ENCODE measurements at regions not wholly inside any gene's neighbourhood (a gene's known extent, or its start where the extent isn't known, plus 50 kb on each side); places are given as distances from the start of the nearest gene placed in this dataset.

DNA sequence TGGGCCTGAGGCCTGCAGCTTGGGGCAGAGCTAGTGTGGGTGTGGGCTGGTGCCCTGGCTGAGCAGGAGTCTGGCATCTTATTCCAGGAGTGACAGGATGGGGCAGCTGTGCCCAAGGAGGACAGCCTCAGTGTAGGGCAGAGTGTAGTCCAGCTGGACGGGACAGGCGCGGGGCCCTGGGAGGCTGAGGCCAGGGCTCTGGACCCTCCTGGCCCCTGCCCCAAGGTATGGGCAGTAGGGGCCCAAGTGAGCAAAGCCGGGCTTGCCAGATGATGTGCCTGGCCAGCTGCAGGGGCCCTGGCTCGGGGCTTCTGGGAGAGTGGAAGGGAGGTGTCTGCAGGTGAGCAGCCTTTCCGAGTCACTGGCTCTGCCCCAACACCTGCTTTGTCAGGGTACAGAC is 1190.9 kb downstream of the BRD1 start:
- ATAC-seq (replicated peaks in 6 of 8), result no peak
- in situ Hi-C loops (cut with MboI; ENCODE audit: low pct_unique_long_range_greater_than_20kb in 2 of 9, low sequenced_read_pairs in 9 of 9, unreplicated experiment in 9 of 9), result no loop called here
- no peak overlapping the region for H3K4me3 ChIP-seq
- H3K27ac ChIP-seq, result no peak overlapping the region
- 60 to 100% methylated on average over 1 to 2 of the region's 6 CpGs; no CpG with 5 or more reads in 8 of the 10 experiments for WGBS, 10 experiments
- no peaks in the 10 kb centered on the region for H3K4me1 ChIP-seq (replicated peaks in 1 of 2)

DNA sequence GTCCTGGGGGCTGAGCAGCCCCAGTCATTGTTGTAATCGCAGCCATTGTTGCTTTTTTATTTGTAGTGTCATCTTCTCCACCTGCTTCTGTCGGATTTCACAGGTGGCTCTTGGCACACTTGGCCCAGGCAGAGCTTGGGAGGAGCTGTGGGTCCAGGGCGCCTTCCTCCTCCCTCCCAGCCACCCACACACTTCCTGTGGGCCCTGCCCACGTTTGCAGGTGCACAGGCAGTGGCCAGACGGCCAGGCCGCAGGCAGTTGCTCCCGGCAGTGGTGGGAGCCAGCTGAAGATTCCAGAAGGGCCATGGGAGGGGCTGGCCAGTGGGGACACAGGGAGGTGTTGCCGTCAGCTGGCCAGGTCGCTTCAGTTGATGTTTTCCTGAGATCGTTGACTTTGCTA is 1191.9 kb downstream of the BRD1 start:
- ATAC-seq (replicated peaks in 6 of 8), result peak in 1 of 8 experiments; percentile 34
- 33 to 83% (median 61%) methylated on average over 4 to 7 of the region's 10 CpGs; no CpG with 5 or more reads in 6 of the 10 experiments for WGBS, 10 experiments
- in situ Hi-C loops (cut with MboI; ENCODE audit: low pct_unique_long_range_greater_than_20kb in 2 of 9, low sequenced_read_pairs in 9 of 9, unreplicated experiment in 9 of 9), result no loop called here
- Histone ChIP-seq H3K4me3 (no peak overlapping the region), H3K27ac (no peak overlapping the region), H3K4me1 (replicated peaks in 1 of 2) (no peaks in the 10 kb centered on the region)

DNA sequence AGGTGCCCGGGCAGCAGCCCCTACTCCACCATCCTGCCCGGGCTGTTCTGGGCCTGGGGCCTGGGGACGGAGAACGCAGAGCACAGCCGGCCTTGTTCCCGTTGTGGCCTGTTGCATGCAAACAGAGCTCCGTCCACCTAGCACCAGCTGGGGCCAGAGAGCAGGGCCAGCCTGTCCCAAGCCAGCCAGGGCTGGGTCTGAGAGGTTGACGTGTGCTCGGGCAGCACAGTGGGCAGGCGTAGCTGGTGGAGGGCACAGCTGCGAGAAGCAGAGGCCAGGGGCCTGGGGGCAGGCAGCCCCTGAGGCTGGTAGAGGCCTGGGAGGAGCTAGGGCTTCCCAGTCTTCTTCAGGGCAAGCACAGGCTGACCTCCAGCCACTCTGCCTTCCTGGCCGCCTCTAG is 1192.6 kb downstream of the BRD1 start:
- WGBS, 10 experiments, result 0% methylated on average over 1 of the region's 12 CpGs; no CpG with 5 or more reads in 9 of the 10 experiments
- Histone ChIP-seq H3K4me1 (replicated peaks in 1 of 2) (no peaks in the 10 kb centered on the region), H3K27ac (no peak overlapping the region), H3K4me3 (no peak overlapping the region)
- in situ Hi-C loops (cut with MboI; ENCODE audit: low pct_unique_long_range_greater_than_20kb in 2 of 9, low sequenced_read_pairs in 9 of 9, unreplicated experiment in 9 of 9), result no loop called here
- ATAC-seq (replicated peaks in 6 of 8), result peak in 2 of 8 experiments; percentile 39 to 45

DNA sequence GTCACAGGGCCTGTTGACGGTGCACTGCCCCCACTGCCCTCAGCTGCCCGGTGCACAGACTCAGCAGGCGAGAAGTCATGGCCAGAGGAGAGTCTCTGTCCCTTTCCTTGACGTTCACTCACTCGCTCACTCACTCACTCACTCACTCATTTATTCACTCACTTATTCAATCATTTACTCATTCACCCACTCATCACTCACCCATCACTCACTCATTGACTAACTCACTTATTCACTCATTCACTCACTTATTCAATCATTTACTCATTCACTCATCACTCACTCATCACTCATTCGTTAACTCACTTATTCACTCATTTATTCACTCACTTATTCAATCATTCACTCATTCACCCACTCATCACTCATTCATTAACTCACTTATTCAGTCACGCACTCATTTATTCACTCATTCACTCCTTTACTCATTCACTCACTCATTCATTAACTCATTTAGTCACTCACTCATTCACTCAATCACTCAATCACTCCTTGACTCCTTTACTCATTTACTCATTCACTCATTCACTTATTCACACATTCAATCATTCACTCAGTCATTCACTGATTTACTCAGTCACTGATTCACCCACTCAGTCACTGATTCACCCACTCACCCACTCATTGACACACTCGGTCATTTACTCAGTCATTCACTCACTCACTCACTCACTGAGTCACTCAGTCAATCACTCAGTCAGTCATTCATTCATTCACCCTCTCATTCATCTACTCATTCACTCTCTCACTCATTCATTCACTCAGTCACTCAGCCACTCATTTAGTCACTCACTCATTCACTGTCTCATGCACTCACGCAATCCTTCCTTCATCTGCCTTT is 1193.5 kb downstream of the BRD1 start:
- Histone ChIP-seq H3K27ac (no peak overlapping the region), H3K4me3 (no peak overlapping the region), H3K4me1 (replicated peaks in 1 of 2) (no peaks in the 10 kb centered on the region)
- 27 to 90% (median 71%) methylated on average over 1 to 9 of the region's 9 CpGs for WGBS, 10 experiments
- ATAC-seq (replicated peaks in 6 of 8), result no peak
- in situ Hi-C loops (cut with MboI; ENCODE audit: low pct_unique_long_range_greater_than_20kb in 2 of 9, low sequenced_read_pairs in 9 of 9, unreplicated experiment in 9 of 9), result no loop called here

GRCh38 chr22:48632646-48633246 is 1194.9 kb downstream of the BRD1 start:
- H3K27ac ChIP-seq, result no peak overlapping the region

GRCh38 chr22:48631288-48631863 is 1196.3 kb downstream of the BRD1 start:
- Histone ChIP-seq H3K4me1 (replicated peaks in 1 of 2) (no peaks in the 10 kb centered on the region), H3K4me3 (no peak overlapping the region), H3K27ac (no peak overlapping the region)
- ATAC-seq (replicated peaks in 6 of 8), result no peak
- in situ Hi-C loops (cut with MboI; ENCODE audit: low pct_unique_long_range_greater_than_20kb in 2 of 9, low sequenced_read_pairs in 9 of 9, unreplicated experiment in 9 of 9), result no loop called here
- 65 to 100% (median 75%) methylated on average over 1 to 9 of the region's 29 CpGs; no CpG with 5 or more reads in 4 of the 10 experiments for WGBS, 10 experiments

More at GRCh38 chr22:48632646-48633246, 1194.9 kb downstream of the BRD1 start:
- ATAC-seq (replicated peaks in 6 of 8), result peak in 3 of 8 experiments; percentile 33 to 82 (median 76)
- H3K4me3 ChIP-seq, result no peak overlapping the region
- WGBS, 10 experiments, result 0 to 94% (median 66%) methylated on average over 1 to 4 of the region's 17 CpGs; no CpG with 5 or more reads in 4 of the 10 experiments
- in situ Hi-C loops (cut with MboI; ENCODE audit: low pct_unique_long_range_greater_than_20kb in 2 of 9, low sequenced_read_pairs in 9 of 9, unreplicated experiment in 9 of 9), result no loop called here
- no peaks in the 10 kb centered on the region for H3K4me1 ChIP-seq (replicated peaks in 1 of 2)

DNA sequence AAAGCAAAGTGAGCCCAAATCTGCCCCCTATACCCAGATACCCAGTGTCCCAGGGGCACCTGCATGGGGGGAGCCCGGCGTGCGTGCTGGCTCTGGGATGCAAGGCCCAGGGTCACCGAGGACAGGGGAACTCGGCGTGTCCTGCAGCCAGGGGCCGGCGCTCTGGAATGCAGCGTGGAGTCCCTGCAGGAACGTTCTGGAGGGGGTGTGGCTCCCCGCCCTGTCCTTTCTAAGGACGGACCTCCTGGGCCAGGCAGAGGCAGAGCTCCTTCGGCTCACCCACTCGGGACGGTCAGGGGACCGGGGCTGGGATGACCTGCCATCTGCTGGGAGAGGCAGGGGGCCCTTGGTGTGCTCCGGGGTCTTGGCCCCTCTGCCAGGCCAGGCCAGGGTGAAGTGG is 1196.8 kb downstream of the BRD1 start:
- no peak for ATAC-seq (replicated peaks in 6 of 8)
- Histone ChIP-seq H3K4me1 (replicated peaks in 1 of 2) (no peaks in the 10 kb centered on the region), H3K4me3 (no peak overlapping the region), H3K27ac (no peak overlapping the region)
- in situ Hi-C loops (cut with MboI; ENCODE audit: low pct_unique_long_range_greater_than_20kb in 2 of 9, low sequenced_read_pairs in 9 of 9, unreplicated experiment in 9 of 9), result no loop called here
- 67 to 93% methylated on average over 3 of the region's 17 CpGs; no CpG with 5 or more reads in 8 of the 10 experiments for WGBS, 10 experiments

DNA sequence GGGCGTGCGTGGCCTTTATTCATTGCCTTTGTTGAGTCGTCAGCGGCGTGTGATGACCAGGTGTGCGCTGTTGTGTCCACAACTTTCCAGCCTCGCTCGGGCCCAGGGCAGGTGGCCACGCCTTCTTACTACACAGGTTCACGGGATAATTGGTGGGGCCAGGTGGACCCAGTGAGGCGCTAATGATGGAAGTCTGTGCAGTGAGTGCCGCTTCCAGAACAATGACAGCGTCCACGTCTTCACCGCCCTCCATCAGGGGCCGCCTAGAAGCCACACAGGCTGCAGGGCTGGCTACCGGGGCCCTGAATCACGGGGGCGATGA is 1197.3 kb downstream of the BRD1 start:
- in situ Hi-C loops (cut with MboI; ENCODE audit: low pct_unique_long_range_greater_than_20kb in 2 of 9, low sequenced_read_pairs in 9 of 9, unreplicated experiment in 9 of 9), result no loop called here
- no peak for ATAC-seq (replicated peaks in 6 of 8)
- Histone ChIP-seq H3K4me1 (replicated peaks in 1 of 2) (no peaks in the 10 kb centered on the region), H3K4me3 (no peak overlapping the region), H3K27ac (no peak overlapping the region)
- 88 to 93% methylated on average over 3 to 5 of the region's 19 CpGs; no CpG with 5 or more reads in 8 of the 10 experiments for WGBS, 10 experiments

DNA sequence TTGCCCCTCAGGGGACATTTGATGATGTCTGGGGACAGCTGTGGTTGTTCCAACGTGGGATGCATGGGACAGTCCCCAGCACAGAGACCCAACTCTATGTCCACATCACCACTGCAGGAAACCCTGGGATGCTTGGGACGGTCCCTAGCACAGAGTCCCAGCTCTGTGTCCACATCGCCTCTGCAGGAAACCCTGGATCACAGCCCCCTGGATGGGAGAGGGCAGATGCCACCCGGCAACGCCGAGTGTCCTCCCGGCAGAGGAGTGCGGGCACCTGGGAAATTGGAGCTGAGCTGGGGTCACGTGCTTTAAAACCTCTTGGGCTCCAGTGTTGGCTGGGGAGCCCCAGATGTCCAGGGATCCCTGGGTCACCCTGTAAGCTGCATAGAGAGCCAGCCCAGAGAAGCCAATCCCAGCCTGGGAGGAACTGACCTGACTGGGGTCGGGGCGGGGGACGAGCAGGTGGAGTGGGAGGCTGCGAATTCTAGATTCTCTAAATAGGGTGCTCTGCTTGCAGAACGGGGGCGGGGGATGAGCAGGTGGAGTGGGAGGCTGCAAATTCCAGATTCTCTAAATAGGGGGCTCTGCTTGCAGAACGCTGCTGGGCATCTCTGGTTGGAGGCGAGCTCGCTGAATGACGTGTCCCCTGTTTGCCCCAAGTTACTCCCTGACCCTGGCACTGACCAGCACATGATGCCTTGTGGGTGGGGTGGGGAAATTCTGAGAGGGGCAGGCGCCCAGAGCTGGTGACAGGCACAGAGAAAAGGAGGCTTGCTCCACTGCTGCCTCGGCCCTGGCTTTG is 1197.8 kb downstream of the BRD1 start:
- Histone ChIP-seq H3K4me3 (no peak overlapping the region), H3K4me1 (replicated peaks in 1 of 2) (no peaks in the 10 kb centered on the region), H3K27ac (no peak overlapping the region)
- WGBS, 10 experiments, result 30 to 43% (median 40%) methylated on average over 1 to 2 of the region's 21 CpGs; no CpG with 5 or more reads in 7 of the 10 experiments
- ATAC-seq (replicated peaks in 6 of 8), result peak in 1 of 8 experiments; percentile 15
- in situ Hi-C loops (cut with MboI; ENCODE audit: low pct_unique_long_range_greater_than_20kb in 2 of 9, low sequenced_read_pairs in 9 of 9, unreplicated experiment in 9 of 9), result no loop called here

DNA sequence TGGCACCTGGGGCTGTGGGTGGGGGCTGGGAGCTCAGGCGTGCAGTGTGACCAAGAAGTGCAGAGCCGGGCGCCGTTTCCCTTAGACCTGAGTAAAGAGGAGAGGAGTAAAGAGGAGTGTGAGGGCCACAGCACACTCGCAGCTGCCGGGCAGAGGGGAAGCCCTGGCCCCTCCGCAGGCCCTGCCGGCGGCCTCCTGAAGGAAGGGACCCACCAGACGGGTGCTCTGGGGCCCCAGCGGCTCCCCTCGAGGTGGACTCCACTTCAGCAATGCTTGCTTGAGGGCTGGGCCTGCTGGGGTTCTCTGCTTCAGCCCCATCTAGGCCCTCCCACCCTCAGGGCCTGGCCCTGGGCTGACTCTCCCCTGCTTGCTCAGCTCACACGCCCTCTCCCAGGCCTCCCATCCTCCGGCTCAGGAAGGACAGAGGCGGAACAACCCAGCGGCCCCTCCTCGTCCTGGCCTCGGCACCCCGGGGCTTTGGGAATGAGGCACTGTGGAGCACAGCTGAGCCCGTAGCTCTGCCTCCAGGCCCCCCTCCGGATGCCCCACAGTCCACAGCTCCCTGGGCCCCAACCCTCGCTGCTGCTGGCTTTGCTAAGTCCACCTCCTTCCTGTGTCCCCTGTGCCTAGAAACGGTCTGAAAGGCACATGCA is 1198.7 kb downstream of the BRD1 start:
- in situ Hi-C loops (cut with MboI; ENCODE audit: low pct_unique_long_range_greater_than_20kb in 2 of 9, low sequenced_read_pairs in 9 of 9, unreplicated experiment in 9 of 9), result no loop called here
- Histone ChIP-seq H3K27ac (no peak overlapping the region), H3K4me1 (replicated peaks in 1 of 2) (no peaks in the 10 kb centered on the region), H3K4me3 (no peak overlapping the region)
- 0 to 100% (median 40%) methylated on average over 1 to 6 of the region's 23 CpGs; no CpG with 5 or more reads in 4 of the 10 experiments for WGBS, 10 experiments
- peak in 2 of 8 experiments; percentile 30 to 62 for ATAC-seq (replicated peaks in 6 of 8)

DNA sequence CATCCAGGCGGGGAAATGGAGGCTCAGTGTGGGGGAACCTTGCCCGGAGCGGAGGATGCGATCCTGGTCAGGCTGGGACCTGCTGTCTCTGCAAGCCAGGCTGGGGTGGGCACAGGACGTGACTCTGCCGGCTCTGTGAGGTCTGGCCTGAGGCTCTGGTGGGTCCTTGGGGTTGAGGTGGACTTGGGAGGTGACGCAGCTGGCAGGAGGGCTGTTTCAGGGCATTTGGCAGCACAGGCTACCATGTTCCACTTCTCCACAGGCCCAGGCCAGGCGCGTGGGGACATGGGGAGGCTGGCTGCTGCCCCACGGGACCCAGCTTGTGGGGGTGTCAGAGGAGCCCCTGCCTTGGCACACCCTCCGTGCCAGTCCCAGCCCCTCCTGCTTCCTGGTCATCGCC is 1199.7 kb downstream of the BRD1 start:
- no peak overlapping the region for H3K4me3 ChIP-seq

GRCh38 chr22:48627203-48627602 is 1200.5 kb downstream of the BRD1 start:
- in situ Hi-C loops (cut with MboI; ENCODE audit: low pct_unique_long_range_greater_than_20kb in 2 of 9, low sequenced_read_pairs in 9 of 9, unreplicated experiment in 9 of 9), result no loop called here
- ATAC-seq (replicated peaks in 6 of 8), result peak in 3 of 8 experiments; percentile 8 to 54 (median 34)
- 8 to 76% (median 60%) methylated on average over 2 to 6 of the region's 17 CpGs; no CpG with 5 or more reads in 5 of the 10 experiments for WGBS, 10 experiments
- no peaks in the 10 kb centered on the region for H3K4me1 ChIP-seq (replicated peaks in 1 of 2)
- no peak overlapping the region for H3K27ac ChIP-seq
- no peak overlapping the region for H3K4me3 ChIP-seq

More for the DNA sequence above, 1199.7 kb downstream of the BRD1 start:
- ATAC-seq (replicated peaks in 6 of 8), result no peak
- in situ Hi-C loops (cut with MboI; ENCODE audit: low pct_unique_long_range_greater_than_20kb in 2 of 9, low sequenced_read_pairs in 9 of 9, unreplicated experiment in 9 of 9), result no loop called here
- H3K4me1 ChIP-seq (replicated peaks in 1 of 2), result no peaks in the 10 kb centered on the region
- H3K27ac ChIP-seq, result no peak overlapping the region
- 39 to 80% methylated on average over 2 to 5 of the region's 12 CpGs; no CpG with 5 or more reads in 8 of the 10 experiments for whole genome bisulfite sequencing, 10 experiments
